ENCODE measurements at regions not wholly inside any gene's neighbourhood (a gene's known extent, or its start where the extent isn't known, plus 50 kb on each side); places are given as distances from the start of the nearest gene placed in this dataset.

DNA sequence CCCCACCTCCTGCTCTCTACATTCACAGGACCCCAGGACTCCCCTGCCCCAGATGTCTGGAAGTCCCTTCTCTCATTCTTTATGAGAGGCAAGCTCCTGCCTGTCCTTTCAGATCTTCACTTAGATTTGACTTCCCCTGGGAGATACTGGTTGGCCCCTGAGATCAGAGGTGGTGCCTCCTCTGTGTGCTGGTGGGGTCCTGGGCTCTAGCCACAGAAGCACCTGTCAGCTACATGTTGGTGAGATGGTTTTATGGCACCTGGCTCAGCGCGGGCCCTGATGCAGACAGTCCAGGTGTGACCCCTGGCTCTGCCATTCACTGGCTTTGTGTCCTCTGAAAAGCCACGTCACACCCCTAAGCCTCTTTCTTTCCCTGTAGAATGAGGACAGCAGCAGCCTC is 369.6 kb upstream of the ID2 start:
- Mint-ChIP-seq H3K4me1 (peaks cover 93% of the 10 kb centered on the region), H3K27ac (peak overlapping the region; percentile 70 to 92 (median 89)), H3K9me3 (peaks cover 0 to 7% (median 1%) of the 10 kb centered on the region in 7 donors), H3K36me3 (peaks cover 4 to 5% of the 10 kb centered on the region in 2 donors), H3K4me3 (peak overlapping the region in 1 of 2 donors; percentile 31), H3K27me3 (ENCODE audit: low read depth in 3 of 3) (peaks cover 1 to 4% (median 4%) of the 10 kb centered on the region in 3 donors)
- intact Hi-C loops (cut with micrococcal nuclease): loop anchor here (10.0 kb wide), 2 partner anchors 77 to 163 kb away; no protein-coding TSS in a partner anchor
- peak overlapping the region in 1 of 3 experiments; percentile 51 for H3K4me3 ChIP-seq (replicated peaks in 1 of 3; ENCODE audit: low read depth in 2 of 3, low read length in 3 of 3)
- H3K9ac ChIP-seq (ENCODE audit: insufficient read depth, low read length, poor library complexity, severe bottlenecking): no peak overlapping the region
- H3K9me3 ChIP-seq (replicated peaks in 1 of 2; ENCODE audit: control insufficient read depth in 1 of 2, insufficient read depth in 1 of 2, low read length in 2 of 2): no peaks in the 10 kb centered on the region
- DNase-seq: no peak
- H2AFZ ChIP-seq (ENCODE audit: insufficient read depth, low read depth, low read length, poor library complexity, severe bottlenecking): no peak overlapping the region
- peaks cover 90 to 97% of the 10 kb centered on the region in 2 donors for H3K4me1 ChIP-seq (ENCODE audit: control insufficient read depth in 1 of 2, insufficient read depth in 2 of 2, low read length in 2 of 2)
- TF ChIP-seq CTCF (IDR thresholded peaks at IDR 0.05): no peak
- H3K36me3 ChIP-seq (replicated peaks in 1 of 2; ENCODE audit: control insufficient read depth in 1 of 2, insufficient read depth in 2 of 2, low read length in 2 of 2): no peaks in the 10 kb centered on the region
- no peaks in the 10 kb centered on the region for H3K79me2 ChIP-seq (ENCODE audit: insufficient read depth, low read length)
- H3K27ac ChIP-seq (ENCODE audit: low read depth in 1 of 2, low read length in 2 of 2): peak overlapping the region in 1 of 2 donors; percentile 86
- peak overlapping the region; percentile 48 for H3K4me2 ChIP-seq (replicated peaks; ENCODE audit: extremely low read depth, low read length, poor library complexity, severe bottlenecking)
- no peaks in the 10 kb centered on the region for H3K27me3 ChIP-seq (ENCODE audit: control insufficient read depth in 2 of 2, insufficient read depth in 2 of 2, low read length in 2 of 2)
- WGBS (ENCODE audit: insufficient coverage): 100% methylated on average over 2 of the region's 3 CpGs
- H4K20me1 ChIP-seq (ENCODE audit: insufficient read depth, low read length): no peaks in the 10 kb centered on the region

- TF ChIP-seq CTCF (IDR thresholded peaks at IDR 0.05): no peak
- Mint-ChIP-seq H3K4me3 (peak overlapping the region in 1 of 2 donors; percentile 31), H3K9me3 (peaks cover 0 to 7% (median 0%) of the 10 kb centered on the region in 7 donors), H3K36me3 (peaks cover 3 to 4% of the 10 kb centered on the region in 2 donors), H3K27me3 (ENCODE audit: low read depth in 3 of 3) (peaks cover 0 to 7% (median 6%) of the 10 kb centered on the region in 3 donors), H3K4me1 (peaks cover 84% of the 10 kb centered on the region), H3K27ac (peak overlapping the region; percentile 86 to 93 (median 91))
- Histone ChIP-seq H3K4me3 (replicated peaks in 1 of 3; ENCODE audit: low read depth in 2 of 3, low read length in 3 of 3) (peak overlapping the region in 1 of 3 experiments; percentile 51), H3K9me3 (replicated peaks in 1 of 2; ENCODE audit: control insufficient read depth in 1 of 2, insufficient read depth in 1 of 2, low read length in 2 of 2) (no peaks in the 10 kb centered on the region), H3K9ac (ENCODE audit: insufficient read depth, low read length, poor library complexity, severe bottlenecking) (peak overlapping the region; percentile 28), H3K27me3 (ENCODE audit: control insufficient read depth in 2 of 2, insufficient read depth in 2 of 2, low read length in 2 of 2) (no peaks in the 10 kb centered on the region), H3K27ac (ENCODE audit: low read depth in 1 of 2, low read length in 2 of 2) (peak overlapping the region; percentile 41 to 86), H3K4me2 (replicated peaks; ENCODE audit: extremely low read depth, low read length, poor library complexity, severe bottlenecking) (peak overlapping the region; percentile 48), H4K20me1 (ENCODE audit: insufficient read depth, low read length) (no peaks in the 10 kb centered on the region), H3K79me2 (ENCODE audit: insufficient read depth, low read length) (no peaks in the 10 kb centered on the region), H2AFZ (ENCODE audit: insufficient read depth, low read depth, low read length, poor library complexity, severe bottlenecking) (no peak overlapping the region), H3K36me3 (replicated peaks in 1 of 2; ENCODE audit: control insufficient read depth in 1 of 2, insufficient read depth in 2 of 2, low read length in 2 of 2) (no peaks in the 10 kb centered on the region), H3K4me1 (ENCODE audit: control insufficient read depth in 1 of 2, insufficient read depth in 2 of 2, low read length in 2 of 2) (peaks cover 82 to 87% of the 10 kb centered on the region in 2 donors)
- intact Hi-C loops (cut with micrococcal nuclease): loop anchor here (10.0 kb wide), 2 partner anchors 78 to 162 kb away; no protein-coding TSS in a partner anchor
- peak; percentile 51 to 79 (median 73) for DNase-seq
- 42% methylated on average over 6 of the region's 8 CpGs for WGBS (ENCODE audit: insufficient coverage)
Observed at GRCh38 chr2:8312861-8313830, 368.7 kb upstream of the ID2 start.

Data from CD14-positive monocyte (primary cell).